ENCODE measurements at regions not wholly inside any gene's neighbourhood (a gene's known extent, or its start where the extent isn't known, plus 50 kb on each side); places are given as distances from the start of the nearest gene placed in this dataset.
"Not testable (repeated sequence)": the region's sequence is repeated elsewhere in the genome, so short reads cannot be mapped to it uniquely, and the experiment has no call there.

DNA sequence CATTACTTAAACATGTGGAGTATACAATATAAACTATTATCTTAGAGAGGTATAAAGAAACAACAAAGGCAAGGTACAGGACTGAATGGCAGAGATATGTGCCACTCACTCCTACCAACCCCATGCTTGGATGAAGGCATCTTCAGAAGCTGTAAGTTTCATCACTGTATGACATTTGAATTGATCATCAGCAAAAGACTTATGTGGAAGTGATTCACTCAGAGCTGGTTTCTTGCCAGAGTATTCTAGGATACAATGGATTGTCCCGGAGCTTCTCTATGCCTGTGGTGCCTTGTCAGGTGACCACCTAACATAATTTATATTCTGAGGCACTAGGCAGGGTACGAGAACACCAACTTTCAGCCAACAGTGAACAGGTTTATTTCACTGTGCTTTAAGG is 392.2 kb downstream of the PPP1R2C start:
- POLR2A ChIA-PET, result no interaction called here
- peaks cover 0 to 3% (median 0%) of the 10 kb centered on the region in 7 donors for H3K4me1 Mint-ChIP-seq
- H3K9me3 ChIP-seq (ENCODE audit: control insufficient read depth in 2 of 3, low read length in 3 of 3), result no peaks in the 10 kb centered on the region

DNA sequence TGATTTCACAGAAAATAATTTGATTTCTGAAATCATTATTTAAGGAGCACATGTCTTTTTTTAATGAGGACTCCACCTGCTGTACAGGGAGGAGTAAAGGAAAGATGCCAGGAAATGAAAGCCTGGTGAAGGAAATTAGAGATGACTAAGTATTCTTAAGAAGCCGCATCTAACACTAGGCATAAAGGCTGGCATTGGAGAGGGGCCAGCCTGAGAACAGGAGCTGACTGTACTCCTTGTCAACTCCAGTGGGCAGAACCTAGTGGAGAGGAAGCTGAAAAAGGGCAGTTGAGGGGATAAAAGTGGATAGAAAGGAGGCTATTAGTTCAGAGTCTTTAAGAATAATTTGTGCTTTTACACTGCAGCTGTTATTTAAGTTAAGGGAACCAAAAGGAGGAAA is 393.0 kb downstream of the PPP1R2C start:
- H3K27ac Mint-ChIP-seq, result peak overlapping the region in 1 of 9 donors; percentile 10
- CTCF ChIA-PET, result no interaction called here

More for the DNA sequence above, 392.2 kb downstream of the PPP1R2C start:
- no peak overlapping the region for H3K4me3 ChIP-seq (ENCODE audit: low read length)
- no peak overlapping the region for H3K27ac Mint-ChIP-seq
- CTCF ChIA-PET, result no interaction called here
- DNase-seq (no peak), ATAC-seq (no peak)
- no peaks in the 10 kb centered on the region for H3K27me3 ChIP-seq (ENCODE audit: control insufficient read depth in 2 of 2, insufficient read depth in 2 of 2, low read length in 2 of 2)
- H3K36me3 Mint-ChIP-seq, result no peaks in the 10 kb centered on the region
- H3K4me1 ChIP-seq (ENCODE audit: control insufficient read depth in 2 of 2, insufficient read depth in 2 of 2, low read length in 2 of 2), result no peaks in the 10 kb centered on the region
- peaks cover 0 to 1% (median 0%) of the 10 kb centered on the region in 11 donors for H3K9me3 Mint-ChIP-seq
- H3K4me3 Mint-ChIP-seq, result no peak overlapping the region
- no peaks in the 10 kb centered on the region for H3K27me3 Mint-ChIP-seq
- H3K27ac ChIP-seq (ENCODE audit: low read depth, low read length), result no peak overlapping the region
- H3K36me3 ChIP-seq (ENCODE audit: control insufficient read depth in 2 of 3, insufficient read depth in 3 of 3, low read length in 3 of 3), result no peaks in the 10 kb centered on the region
- intact Hi-C loops (cut with micrococcal nuclease), result no loop called here

DNA sequence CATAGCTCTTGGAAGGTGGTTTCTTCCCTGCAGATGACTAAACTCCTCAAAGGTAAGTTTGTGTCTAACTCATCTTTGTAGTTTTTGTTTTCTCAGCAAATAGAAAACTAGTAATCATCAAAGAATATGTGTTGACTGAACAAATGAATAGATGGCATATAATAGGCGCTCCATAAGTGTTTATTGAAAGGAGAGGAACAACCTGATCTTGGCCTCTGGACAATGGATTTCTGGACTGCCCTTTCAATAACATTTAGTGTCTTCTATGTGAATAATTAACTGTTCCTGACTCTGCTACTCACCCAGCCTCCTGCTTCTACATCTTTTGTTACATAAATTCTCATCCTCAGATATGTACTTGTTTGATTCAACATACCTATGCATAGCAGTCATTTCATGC is 399.1 kb downstream of the PPP1R2C start:
- Mint-ChIP-seq H3K4me3 (no peak overlapping the region), H3K27me3 (no peaks in the 10 kb centered on the region), H3K27ac (no peak overlapping the region), H3K4me1 (no peaks in the 10 kb centered on the region), H3K36me3 (no peaks in the 10 kb centered on the region), H3K9me3 (no peaks in the 10 kb centered on the region)
- H3K36me3 ChIP-seq (ENCODE audit: control insufficient read depth in 2 of 3, insufficient read depth in 3 of 3, low read length in 3 of 3), result no peaks in the 10 kb centered on the region
- H3K27me3 ChIP-seq (ENCODE audit: control insufficient read depth in 2 of 2, insufficient read depth in 2 of 2, low read length in 2 of 2), result no peaks in the 10 kb centered on the region
- DNase-seq, result no peak
- H3K9me3 ChIP-seq (ENCODE audit: control insufficient read depth in 2 of 3, low read length in 3 of 3), result no peaks in the 10 kb centered on the region
- no peaks in the 10 kb centered on the region for H3K4me1 ChIP-seq (ENCODE audit: control insufficient read depth in 2 of 2, insufficient read depth in 2 of 2, low read length in 2 of 2)
- intact Hi-C loops (cut with micrococcal nuclease), result no loop called here
- no peak overlapping the region for H3K27ac ChIP-seq (ENCODE audit: low read depth, low read length)
- ATAC-seq, result no peak
- CTCF ChIA-PET, result no interaction called here
- POLR2A ChIA-PET, result no interaction called here
- no peak overlapping the region for H3K4me3 ChIP-seq (ENCODE audit: low read length)

More for the DNA sequence above, 393.0 kb downstream of the PPP1R2C start:
- H3K27ac ChIP-seq (ENCODE audit: low read depth, low read length), result no peak overlapping the region
- peaks cover 0 to 2% (median 0%) of the 10 kb centered on the region in 7 donors for H3K4me1 Mint-ChIP-seq
- no peak for DNase-seq
- H3K36me3 ChIP-seq (ENCODE audit: control insufficient read depth in 2 of 3, insufficient read depth in 3 of 3, low read length in 3 of 3), result no peaks in the 10 kb centered on the region
- no peaks in the 10 kb centered on the region for H3K4me1 ChIP-seq (ENCODE audit: control insufficient read depth in 2 of 2, insufficient read depth in 2 of 2, low read length in 2 of 2)
- no peak overlapping the region for H3K4me3 Mint-ChIP-seq
- H3K27me3 ChIP-seq (ENCODE audit: control insufficient read depth in 2 of 2, insufficient read depth in 2 of 2, low read length in 2 of 2), result no peaks in the 10 kb centered on the region
- H3K4me3 ChIP-seq (ENCODE audit: low read length), result no peak overlapping the region
- H3K9me3 ChIP-seq (ENCODE audit: control insufficient read depth in 2 of 3, low read length in 3 of 3), result no peaks in the 10 kb centered on the region
- no peaks in the 10 kb centered on the region for H3K27me3 Mint-ChIP-seq
- H3K9me3 Mint-ChIP-seq, result no peaks in the 10 kb centered on the region
- no peaks in the 10 kb centered on the region for H3K36me3 Mint-ChIP-seq
- intact Hi-C loops (cut with micrococcal nuclease), result no loop called here
- POLR2A ChIA-PET, result no interaction called here
- no peak for ATAC-seq

DNA sequence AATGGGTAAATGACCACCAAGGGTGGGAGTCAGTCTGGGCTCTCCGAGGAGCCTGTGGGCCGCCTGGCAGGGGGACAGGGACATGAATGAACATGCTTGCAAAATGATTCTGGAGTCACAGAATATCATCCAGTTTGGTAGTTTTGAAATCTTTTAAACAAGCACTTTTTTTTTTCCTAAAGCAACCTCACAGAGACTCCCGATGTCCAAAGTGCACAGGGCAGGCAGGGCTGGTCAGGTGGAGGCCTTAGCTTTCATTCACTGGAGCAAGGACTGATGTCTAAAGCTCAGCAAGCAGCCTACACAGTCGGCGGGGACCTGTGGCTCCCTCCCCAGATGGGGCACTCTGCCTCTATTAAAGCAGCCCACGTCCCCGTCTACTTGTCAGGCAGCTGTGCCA is 402.9 kb downstream of the PPP1R2C start:
- no peak overlapping the region for H3K4me3 ChIP-seq (ENCODE audit: low read length)
- H3K27me3 ChIP-seq (ENCODE audit: control insufficient read depth in 2 of 2, insufficient read depth in 2 of 2, low read length in 2 of 2), result no peaks in the 10 kb centered on the region
- H3K36me3 Mint-ChIP-seq, result no peaks in the 10 kb centered on the region
- no peak overlapping the region for H3K4me3 Mint-ChIP-seq
- H3K27ac Mint-ChIP-seq, result no peak overlapping the region
- no peaks in the 10 kb centered on the region for H3K4me1 Mint-ChIP-seq
- H3K4me1 ChIP-seq (ENCODE audit: control insufficient read depth in 2 of 2, insufficient read depth in 2 of 2, low read length in 2 of 2), result no peaks in the 10 kb centered on the region
- CTCF ChIA-PET, result interaction anchor here (0.5 kb wide), 1 partner anchor 18 kb away, joined by 4 read pairs; no protein-coding TSS in a partner anchor
- H3K9me3 Mint-ChIP-seq, result no peaks in the 10 kb centered on the region
- H3K36me3 ChIP-seq (ENCODE audit: control insufficient read depth in 2 of 3, insufficient read depth in 3 of 3, low read length in 3 of 3), result no peaks in the 10 kb centered on the region
- ATAC-seq (no peak), DNase-seq (no peak)
- intact Hi-C loops (cut with micrococcal nuclease), result no loop called here
- H3K27me3 Mint-ChIP-seq, result no peaks in the 10 kb centered on the region
- no peak overlapping the region for H3K27ac ChIP-seq (ENCODE audit: low read depth, low read length)
- POLR2A ChIA-PET, result no interaction called here
- no peaks in the 10 kb centered on the region for H3K9me3 ChIP-seq (ENCODE audit: control insufficient read depth in 2 of 3, low read length in 3 of 3)

DNA sequence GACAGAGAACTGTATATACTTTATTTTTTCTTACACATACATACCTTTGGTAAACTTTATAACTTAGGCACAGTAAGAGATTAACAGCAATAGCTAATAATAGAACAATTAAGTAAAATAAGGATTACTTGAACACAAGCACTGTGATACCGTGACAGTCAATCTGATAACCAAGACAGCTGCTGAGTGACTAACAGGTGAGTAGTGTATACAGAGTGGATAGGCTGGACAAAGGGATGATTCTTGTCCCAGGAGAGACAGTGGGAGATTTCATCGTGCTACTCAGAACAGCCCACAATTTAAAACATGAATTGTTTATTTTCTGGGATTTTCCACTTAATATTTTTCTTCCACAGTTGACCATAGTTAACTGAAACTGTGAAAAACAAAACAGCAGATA is 411.8 kb downstream of the PPP1R2C start:
- intact Hi-C loops (cut with micrococcal nuclease), result no loop called here
- no peaks in the 10 kb centered on the region for H3K36me3 Mint-ChIP-seq
- H3K9me3 Mint-ChIP-seq, result peaks cover 0 to 3% (median 0%) of the 10 kb centered on the region in 11 donors
- ChIA-PET CTCF (no interaction called here), POLR2A (no interaction called here)
- ATAC-seq, result no peak
- no peak for DNase-seq
- Histone ChIP-seq H3K36me3 (ENCODE audit: control insufficient read depth in 2 of 3, insufficient read depth in 3 of 3, low read length in 3 of 3) (no peaks in the 10 kb centered on the region), H3K4me1 (ENCODE audit: control insufficient read depth in 2 of 2, insufficient read depth in 2 of 2, low read length in 2 of 2) (no peaks in the 10 kb centered on the region), H3K27me3 (ENCODE audit: control insufficient read depth in 2 of 2, insufficient read depth in 2 of 2, low read length in 2 of 2) (no peaks in the 10 kb centered on the region), H3K27ac (ENCODE audit: low read depth, low read length) (no peak overlapping the region), H3K9me3 (ENCODE audit: control insufficient read depth in 2 of 3, low read length in 3 of 3) (no peaks in the 10 kb centered on the region), H3K4me3 (ENCODE audit: low read length) (no peak overlapping the region)
- H3K4me1 Mint-ChIP-seq, result no peaks in the 10 kb centered on the region
- H3K27me3 Mint-ChIP-seq, result no peaks in the 10 kb centered on the region
- H3K27ac Mint-ChIP-seq, result no peak overlapping the region
- no peak overlapping the region for H3K4me3 Mint-ChIP-seq

DNA sequence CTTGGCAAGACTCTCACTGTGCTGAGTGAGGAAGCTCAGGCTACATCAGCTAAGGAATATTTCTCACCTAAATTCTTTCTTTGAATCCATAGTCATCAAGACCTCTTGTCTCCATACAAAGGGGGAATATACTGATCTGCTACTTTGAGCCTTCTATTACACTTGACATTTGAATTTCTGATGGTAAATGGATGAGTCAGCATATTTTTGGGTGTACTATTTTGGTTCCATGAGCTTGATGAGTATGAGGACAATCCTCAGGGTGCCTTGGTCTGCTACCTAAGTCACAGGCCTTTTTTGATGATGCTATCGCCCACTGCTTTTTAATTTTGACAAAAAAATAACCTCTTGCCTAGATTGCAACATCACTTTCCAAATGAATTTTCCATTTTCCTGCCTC is 415.7 kb downstream of the PPP1R2C start:
- no peaks in the 10 kb centered on the region for H3K4me1 ChIP-seq (ENCODE audit: control insufficient read depth in 2 of 2, insufficient read depth in 2 of 2, low read length in 2 of 2)
- intact Hi-C loops (cut with micrococcal nuclease), result no loop called here
- no peak overlapping the region for H3K27ac ChIP-seq (ENCODE audit: low read depth, low read length)
- Mint-ChIP-seq H3K36me3 (no peaks in the 10 kb centered on the region), H3K27me3 (no peaks in the 10 kb centered on the region), H3K4me1 (no peaks in the 10 kb centered on the region), H3K4me3 (no peak overlapping the region), H3K9me3 (peaks cover 0 to 3% (median 0%) of the 10 kb centered on the region in 11 donors), H3K27ac (no peak overlapping the region)
- no peak overlapping the region for H3K4me3 ChIP-seq (ENCODE audit: low read length)
- H3K27me3 ChIP-seq (ENCODE audit: control insufficient read depth in 2 of 2, insufficient read depth in 2 of 2, low read length in 2 of 2), result no peaks in the 10 kb centered on the region
- CTCF ChIA-PET, result no interaction called here
- H3K9me3 ChIP-seq (ENCODE audit: control insufficient read depth in 2 of 3, low read length in 3 of 3), result no peaks in the 10 kb centered on the region
- no peaks in the 10 kb centered on the region for H3K36me3 ChIP-seq (ENCODE audit: control insufficient read depth in 2 of 3, insufficient read depth in 3 of 3, low read length in 3 of 3)
- DNase-seq, result no peak
- POLR2A ChIA-PET, result no interaction called here
- no peak for ATAC-seq

DNA sequence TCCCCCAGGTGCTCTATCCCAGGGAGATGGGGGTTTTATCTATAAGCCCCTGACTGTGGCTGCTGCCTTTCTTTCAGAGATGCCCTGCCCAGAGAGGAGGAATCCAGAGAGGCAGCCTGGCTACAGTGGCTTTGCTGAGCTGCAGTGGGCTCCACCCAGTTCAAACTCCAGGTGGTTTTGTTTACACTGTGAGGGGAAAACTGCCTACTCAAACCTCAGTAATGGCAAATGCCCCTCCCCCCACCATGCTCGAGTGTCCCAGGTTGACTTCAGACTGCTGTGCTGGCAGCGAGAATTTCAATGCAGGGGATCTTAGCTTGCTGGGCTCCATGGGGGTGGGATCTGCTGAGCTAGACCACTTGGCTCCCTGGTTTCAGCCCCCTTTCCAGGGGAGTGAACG is 419.6 kb upstream of the CASK start:
- intact Hi-C loops (cut with micrococcal nuclease); CTCF ChIA-PET; H3K4me3 Mint-ChIP-seq; H3K4me3 ChIP-seq (ENCODE audit: low read length); H3K36me3 ChIP-seq (ENCODE audit: control insufficient read depth in 2 of 3, insufficient read depth in 3 of 3, low read length in 3 of 3); H3K4me1 ChIP-seq (ENCODE audit: control insufficient read depth in 2 of 2, insufficient read depth in 2 of 2, low read length in 2 of 2); H3K27ac Mint-ChIP-seq; H3K9me3 ChIP-seq (ENCODE audit: control insufficient read depth in 2 of 3, low read length in 3 of 3); ATAC-seq; H3K27me3 Mint-ChIP-seq; H3K27me3 ChIP-seq (ENCODE audit: control insufficient read depth in 2 of 2, insufficient read depth in 2 of 2, low read length in 2 of 2); H3K4me1 Mint-ChIP-seq; H3K27ac ChIP-seq (ENCODE audit: low read depth, low read length); H3K36me3 Mint-ChIP-seq; DNase-seq: not testable (repeated sequence)
- H3K9me3 Mint-ChIP-seq, result peaks cover 0 to 21% (median 5%) of the 10 kb centered on the region in 11 donors
- POLR2A ChIA-PET, result interaction anchor here (0.6 kb wide), 1 partner anchor 75 kb away, joined by 3 read pairs; no protein-coding TSS in a partner anchor

Data from naive thymus-derived CD4-positive, alpha-beta T cell (primary cell).